ENCODE measurements at regions not wholly inside any gene's neighbourhood (a gene's known extent, or its start where the extent isn't known, plus 50 kb on each side); places are given as distances from the start of the nearest gene placed in this dataset.

- Histone ChIP-seq H3K27ac (ENCODE audit: low read depth, low read length) (no peak overlapping the region), H3K36me3 (ENCODE audit: control insufficient read depth in 5 of 5, insufficient read depth in 5 of 5, low read length in 5 of 5) (no peaks in the 10 kb centered on the region), H3K27me3 (ENCODE audit: control insufficient read depth in 5 of 5, insufficient read depth in 4 of 5, low read length in 5 of 5) (no peaks in the 10 kb centered on the region), H3K9ac (ENCODE audit: low read length in 5 of 5) (no peak overlapping the region), H3K4me3 (ENCODE audit: low read depth in 1 of 5, low read length in 5 of 5) (no peak overlapping the region), H3K9me3 (ENCODE audit: control insufficient read depth in 5 of 5, low read length in 5 of 5) (peaks cover 0 to 4% (median 0%) of the 10 kb centered on the region in 5 donors), H3K4me1 (ENCODE audit: control insufficient read depth in 5 of 5, insufficient read depth in 5 of 5, low read length in 5 of 5) (no peaks in the 10 kb centered on the region)
Measured at GRCh38 chr1:13941315-13941714, 241.3 kb downstream of the PRDM2 start.

- Histone ChIP-seq H3K27me3 (ENCODE audit: control insufficient read depth in 5 of 5, insufficient read depth in 4 of 5, low read length in 5 of 5) (peaks cover 0 to 14% (median 0%) of the 10 kb centered on the region in 5 donors), H3K36me3 (ENCODE audit: control insufficient read depth in 5 of 5, insufficient read depth in 5 of 5, low read length in 5 of 5) (no peaks in the 10 kb centered on the region), H3K9me3 (ENCODE audit: control insufficient read depth in 5 of 5, low read length in 5 of 5) (peaks cover 0 to 4% (median 0%) of the 10 kb centered on the region in 5 donors), H3K4me3 (ENCODE audit: low read depth in 1 of 5, low read length in 5 of 5) (no peak overlapping the region), H3K9ac (ENCODE audit: low read length in 5 of 5) (no peak overlapping the region), H3K4me1 (ENCODE audit: control insufficient read depth in 5 of 5, insufficient read depth in 5 of 5, low read length in 5 of 5) (no peaks in the 10 kb centered on the region), H3K27ac (ENCODE audit: low read depth, low read length) (no peak overlapping the region)
Measured at GRCh38 chr1:13943055-13943454, 243.1 kb downstream of the PRDM2 start.

DNA sequence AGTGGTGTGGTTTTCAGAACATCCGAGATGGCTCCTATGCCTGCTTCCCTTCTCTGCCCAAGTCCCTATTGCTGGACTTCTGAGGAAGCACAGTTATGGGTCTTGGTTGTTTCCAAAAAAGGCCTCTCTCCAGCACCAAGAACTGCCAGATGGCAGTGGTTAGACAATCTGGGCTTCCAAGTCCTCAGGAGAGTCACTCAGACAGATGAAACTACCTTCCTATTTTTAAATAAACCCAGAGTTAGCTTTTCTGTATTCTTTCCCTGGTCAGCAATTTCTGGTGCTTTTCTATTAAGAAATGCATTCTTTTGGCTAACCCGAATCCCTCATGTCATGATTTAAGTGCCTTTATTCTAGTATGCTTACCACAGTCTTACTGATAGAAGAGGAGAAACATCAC is 245.9 kb downstream of the PRDM2 start:
- Histone ChIP-seq H3K36me3 (ENCODE audit: control insufficient read depth in 5 of 5, insufficient read depth in 5 of 5, low read length in 5 of 5) (no peaks in the 10 kb centered on the region), H3K27ac (ENCODE audit: low read depth, low read length) (no peak overlapping the region), H3K4me3 (ENCODE audit: low read depth in 1 of 5, low read length in 5 of 5) (no peak overlapping the region), H3K27me3 (ENCODE audit: control insufficient read depth in 5 of 5, insufficient read depth in 4 of 5, low read length in 5 of 5) (peaks cover 0 to 14% (median 3%) of the 10 kb centered on the region in 5 donors), H3K9me3 (ENCODE audit: control insufficient read depth in 5 of 5, low read length in 5 of 5) (peaks cover 0 to 4% (median 0%) of the 10 kb centered on the region in 5 donors), H3K4me1 (ENCODE audit: control insufficient read depth in 5 of 5, insufficient read depth in 5 of 5, low read length in 5 of 5) (peaks cover under 1 to 11% (median 4%) of the 10 kb centered on the region in 5 donors), H3K9ac (ENCODE audit: low read length in 5 of 5) (no peak overlapping the region)

GRCh38 chr1:13947658-13948057 is 247.7 kb downstream of the PRDM2 start:
- peaks cover 0 to 4% (median 0%) of the 10 kb centered on the region in 5 donors for H3K9me3 ChIP-seq (ENCODE audit: control insufficient read depth in 5 of 5, low read length in 5 of 5)
- no peak overlapping the region for H3K4me3 ChIP-seq (ENCODE audit: low read depth in 1 of 5, low read length in 5 of 5)
- peaks cover 3 to 11% (median 4%) of the 10 kb centered on the region in 5 donors for H3K4me1 ChIP-seq (ENCODE audit: control insufficient read depth in 5 of 5, insufficient read depth in 5 of 5, low read length in 5 of 5)
- H3K27me3 ChIP-seq (ENCODE audit: control insufficient read depth in 5 of 5, insufficient read depth in 4 of 5, low read length in 5 of 5): peaks cover 0 to 14% (median 3%) of the 10 kb centered on the region in 5 donors
- H3K36me3 ChIP-seq (ENCODE audit: control insufficient read depth in 5 of 5, insufficient read depth in 5 of 5, low read length in 5 of 5): no peaks in the 10 kb centered on the region
- no peak overlapping the region for H3K27ac ChIP-seq (ENCODE audit: low read depth, low read length)
- no peak overlapping the region for H3K9ac ChIP-seq (ENCODE audit: low read length in 5 of 5)

- H3K4me3 ChIP-seq (ENCODE audit: low read depth in 1 of 5, low read length in 5 of 5): no peak overlapping the region
- H3K27me3 ChIP-seq (ENCODE audit: control insufficient read depth in 5 of 5, insufficient read depth in 4 of 5, low read length in 5 of 5): peaks cover 0 to 14% (median 3%) of the 10 kb centered on the region in 5 donors
- no peak overlapping the region for H3K9ac ChIP-seq (ENCODE audit: low read length in 5 of 5)
- H3K36me3 ChIP-seq (ENCODE audit: control insufficient read depth in 5 of 5, insufficient read depth in 5 of 5, low read length in 5 of 5): no peaks in the 10 kb centered on the region
- H3K9me3 ChIP-seq (ENCODE audit: control insufficient read depth in 5 of 5, low read length in 5 of 5): no peaks in the 10 kb centered on the region
- H3K27ac ChIP-seq (ENCODE audit: low read depth, low read length): peak overlapping the region; percentile 67
- peaks cover 3 to 11% (median 4%) of the 10 kb centered on the region in 5 donors for H3K4me1 ChIP-seq (ENCODE audit: control insufficient read depth in 5 of 5, insufficient read depth in 5 of 5, low read length in 5 of 5)
Measured at GRCh38 chr1:13948396-13948795, 248.4 kb downstream of the PRDM2 start.

DNA sequence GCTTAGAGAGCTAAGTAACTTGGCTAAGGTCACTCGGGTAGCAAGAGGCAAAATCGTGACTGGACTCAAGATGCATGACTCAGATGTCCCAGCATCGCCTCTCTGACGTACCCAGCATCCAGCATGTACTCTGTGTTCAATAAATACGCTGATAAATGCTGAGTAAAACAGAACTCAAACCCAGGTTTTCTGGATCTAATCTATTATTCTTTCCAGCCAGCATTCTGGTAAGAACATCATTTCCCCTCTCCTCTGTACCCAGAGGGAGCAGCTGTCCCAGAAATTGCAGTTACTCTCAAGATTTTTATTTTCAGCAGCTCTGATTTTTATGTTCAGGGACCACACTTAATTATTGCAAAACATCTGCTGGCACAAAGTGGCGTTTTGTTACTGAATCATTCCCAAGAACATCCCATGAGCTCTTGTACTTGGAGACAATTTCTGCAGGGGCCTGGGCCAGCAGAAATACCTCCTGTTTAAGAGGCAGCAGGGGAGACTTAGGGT is 249.0 kb downstream of the PRDM2 start:
- peaks cover 3 to 11% (median 4%) of the 10 kb centered on the region in 5 donors for H3K4me1 ChIP-seq (ENCODE audit: control insufficient read depth in 5 of 5, insufficient read depth in 5 of 5, low read length in 5 of 5)
- H3K9me3 ChIP-seq (ENCODE audit: control insufficient read depth in 5 of 5, low read length in 5 of 5): no peaks in the 10 kb centered on the region
- peak overlapping the region; percentile 67 for H3K27ac ChIP-seq (ENCODE audit: low read depth, low read length)
- no peak overlapping the region for H3K9ac ChIP-seq (ENCODE audit: low read length in 5 of 5)
- no peaks in the 10 kb centered on the region for H3K36me3 ChIP-seq (ENCODE audit: control insufficient read depth in 5 of 5, insufficient read depth in 5 of 5, low read length in 5 of 5)
- H3K27me3 ChIP-seq (ENCODE audit: control insufficient read depth in 5 of 5, insufficient read depth in 4 of 5, low read length in 5 of 5): peaks cover 0 to 14% (median 3%) of the 10 kb centered on the region in 5 donors
- H3K4me3 ChIP-seq (ENCODE audit: low read depth in 1 of 5, low read length in 5 of 5): no peak overlapping the region

DNA sequence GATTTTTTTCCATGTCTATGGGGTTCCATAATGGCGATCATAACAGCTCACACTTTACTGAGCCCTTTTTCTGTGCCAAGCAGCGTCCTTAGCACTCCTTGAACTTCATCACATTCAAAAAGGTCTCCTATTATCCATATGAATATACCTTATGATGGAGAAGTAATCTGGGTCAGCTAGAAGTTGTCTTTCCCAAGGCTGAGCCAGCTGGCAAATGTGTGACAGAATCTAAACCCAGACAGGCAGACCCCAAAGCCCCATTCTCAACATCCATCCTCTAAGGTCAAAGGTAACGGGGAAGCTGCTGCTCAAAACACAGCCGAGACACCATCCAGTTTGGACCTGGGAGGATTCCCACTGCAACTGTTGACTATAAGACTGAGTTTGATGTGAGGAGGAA is 249.6 kb downstream of the PRDM2 start:
- no peaks in the 10 kb centered on the region for H3K36me3 ChIP-seq (ENCODE audit: control insufficient read depth in 5 of 5, insufficient read depth in 5 of 5, low read length in 5 of 5)
- H3K4me3 ChIP-seq (ENCODE audit: low read depth in 1 of 5, low read length in 5 of 5): no peak overlapping the region
- peaks cover 3 to 11% (median 4%) of the 10 kb centered on the region in 5 donors for H3K4me1 ChIP-seq (ENCODE audit: control insufficient read depth in 5 of 5, insufficient read depth in 5 of 5, low read length in 5 of 5)
- no peaks in the 10 kb centered on the region for H3K9me3 ChIP-seq (ENCODE audit: control insufficient read depth in 5 of 5, low read length in 5 of 5)
- peaks cover 0 to 14% (median 3%) of the 10 kb centered on the region in 5 donors for H3K27me3 ChIP-seq (ENCODE audit: control insufficient read depth in 5 of 5, insufficient read depth in 4 of 5, low read length in 5 of 5)
- H3K9ac ChIP-seq (ENCODE audit: low read length in 5 of 5): no peak overlapping the region
- H3K27ac ChIP-seq (ENCODE audit: low read depth, low read length): peak overlapping the region; percentile 10

DNA sequence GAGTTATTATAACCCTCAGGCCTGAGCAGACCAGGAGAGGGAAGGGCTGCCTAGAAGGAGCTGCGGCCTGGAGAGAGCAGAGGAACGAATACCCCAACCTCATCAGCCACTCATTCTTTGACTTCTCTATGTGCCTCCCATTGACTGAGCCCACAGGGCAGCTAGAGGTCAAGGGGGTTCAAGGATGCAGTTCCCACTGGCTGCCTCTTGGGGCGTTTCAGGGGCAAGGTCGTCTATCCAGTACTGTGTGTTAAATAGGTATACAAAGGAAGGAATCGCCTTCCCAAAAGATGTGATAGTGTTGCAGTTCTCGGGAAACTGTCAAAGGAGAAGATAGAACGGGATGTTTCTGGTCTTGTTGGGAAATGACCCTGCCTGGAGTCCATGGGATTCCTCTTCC is 250.6 kb downstream of the PRDM2 start:
- H3K36me3 ChIP-seq (ENCODE audit: control insufficient read depth in 5 of 5, insufficient read depth in 5 of 5, low read length in 5 of 5): no peaks in the 10 kb centered on the region
- no peaks in the 10 kb centered on the region for H3K9me3 ChIP-seq (ENCODE audit: control insufficient read depth in 5 of 5, low read length in 5 of 5)
- peaks cover 0 to 15% (median 3%) of the 10 kb centered on the region in 5 donors for H3K27me3 ChIP-seq (ENCODE audit: control insufficient read depth in 5 of 5, insufficient read depth in 4 of 5, low read length in 5 of 5)
- H3K9ac ChIP-seq (ENCODE audit: low read length in 5 of 5): no peak overlapping the region
- no peak overlapping the region for H3K27ac ChIP-seq (ENCODE audit: low read depth, low read length)
- H3K4me1 ChIP-seq (ENCODE audit: control insufficient read depth in 5 of 5, insufficient read depth in 5 of 5, low read length in 5 of 5): peaks cover 3 to 11% (median 4%) of the 10 kb centered on the region in 5 donors
- no peak overlapping the region for H3K4me3 ChIP-seq (ENCODE audit: low read depth in 1 of 5, low read length in 5 of 5)

- H3K4me1 ChIP-seq (ENCODE audit: control insufficient read depth in 5 of 5, insufficient read depth in 5 of 5, low read length in 5 of 5): peaks cover 3 to 11% (median 4%) of the 10 kb centered on the region in 5 donors
- H3K9me3 ChIP-seq (ENCODE audit: control insufficient read depth in 5 of 5, low read length in 5 of 5): no peaks in the 10 kb centered on the region
- no peak overlapping the region for H3K9ac ChIP-seq (ENCODE audit: low read length in 5 of 5)
- no peak overlapping the region for H3K4me3 ChIP-seq (ENCODE audit: low read depth in 1 of 5, low read length in 5 of 5)
- H3K27me3 ChIP-seq (ENCODE audit: control insufficient read depth in 5 of 5, insufficient read depth in 4 of 5, low read length in 5 of 5): peaks cover 0 to 9% (median 3%) of the 10 kb centered on the region in 5 donors
- no peak overlapping the region for H3K27ac ChIP-seq (ENCODE audit: low read depth, low read length)
- no peaks in the 10 kb centered on the region for H3K36me3 ChIP-seq (ENCODE audit: control insufficient read depth in 5 of 5, insufficient read depth in 5 of 5, low read length in 5 of 5)
Measured at GRCh38 chr1:13951793-13952751, 252.1 kb downstream of the PRDM2 start.

DNA sequence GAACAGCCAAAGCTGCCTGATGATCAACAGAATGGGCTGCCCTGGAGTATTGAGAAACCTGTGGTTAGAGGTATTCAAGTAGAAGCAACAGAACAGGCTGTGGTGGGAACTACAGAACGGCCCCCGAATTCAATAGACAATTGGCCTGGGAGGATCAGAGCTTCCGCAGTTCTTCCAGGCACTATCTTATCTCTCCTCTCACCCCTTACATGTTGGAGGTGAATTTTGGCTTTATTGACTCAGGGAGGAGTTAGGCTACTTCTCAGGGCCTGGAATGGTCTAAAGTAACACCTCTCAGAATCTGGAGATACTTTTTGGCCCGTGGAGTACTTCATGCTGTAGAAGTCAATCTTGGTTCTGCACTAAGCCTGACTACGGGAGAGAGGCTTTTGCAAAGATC is 253.0 kb downstream of the PRDM2 start:
- no peak overlapping the region for H3K27ac ChIP-seq (ENCODE audit: low read depth, low read length)
- H3K9me3 ChIP-seq (ENCODE audit: control insufficient read depth in 5 of 5, low read length in 5 of 5): no peaks in the 10 kb centered on the region
- peaks cover 3 to 11% (median 4%) of the 10 kb centered on the region in 5 donors for H3K4me1 ChIP-seq (ENCODE audit: control insufficient read depth in 5 of 5, insufficient read depth in 5 of 5, low read length in 5 of 5)
- peaks cover 0 to 10% (median 3%) of the 10 kb centered on the region in 5 donors for H3K27me3 ChIP-seq (ENCODE audit: control insufficient read depth in 5 of 5, insufficient read depth in 4 of 5, low read length in 5 of 5)
- no peak overlapping the region for H3K4me3 ChIP-seq (ENCODE audit: low read depth in 1 of 5, low read length in 5 of 5)
- no peaks in the 10 kb centered on the region for H3K36me3 ChIP-seq (ENCODE audit: control insufficient read depth in 5 of 5, insufficient read depth in 5 of 5, low read length in 5 of 5)
- peak overlapping the region in 1 of 5 donors; percentile 32 for H3K9ac ChIP-seq (ENCODE audit: low read length in 5 of 5)
